ENCODE measurements at regions not wholly inside any gene's neighbourhood (a gene's known extent, or its start where the extent isn't known, plus 50 kb on each side); places are given as distances from the start of the nearest gene placed in this dataset.

DNA sequence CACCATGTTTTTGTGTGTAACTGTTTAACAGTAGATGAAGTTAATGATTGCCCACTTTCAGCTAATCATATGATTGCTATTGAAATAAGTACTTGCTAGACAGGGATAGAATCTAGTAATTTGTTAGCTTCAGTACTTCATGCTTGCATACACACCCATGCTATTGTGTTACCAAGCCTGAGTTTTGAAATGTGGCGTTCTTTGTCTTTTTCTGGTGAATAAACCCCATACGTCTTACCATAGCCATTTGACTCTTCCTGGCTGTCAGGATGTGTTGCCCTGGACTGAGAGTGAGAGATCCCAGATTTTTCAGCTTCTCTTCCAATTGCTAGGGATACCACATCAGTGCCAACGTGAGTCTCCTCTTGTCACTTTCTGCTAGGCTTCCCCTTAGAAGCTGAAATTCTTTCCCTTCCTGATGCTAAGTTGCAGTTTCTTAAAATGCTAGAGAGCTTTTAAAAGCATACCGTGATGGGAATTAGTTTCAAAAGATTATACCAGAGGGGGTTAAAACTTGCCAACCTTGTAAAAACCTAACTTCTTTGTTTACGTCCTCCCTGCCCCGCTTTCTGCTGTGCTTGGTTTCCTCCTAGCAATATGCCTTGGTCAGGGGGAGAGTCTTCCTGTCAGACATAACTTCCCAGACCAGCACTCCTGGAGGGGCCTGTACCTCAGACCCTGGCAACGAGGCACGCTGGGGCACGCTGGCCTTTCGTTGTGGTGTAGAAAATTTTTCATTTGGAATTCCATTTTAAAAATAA is 62.9 kb upstream of the ULK4 start:
- no peaks in the 10 kb centered on the region for H3K9me3 Mint-ChIP-seq
- DNase-seq (ENCODE audit: extremely low spot score, unreplicated experiment), result no peak
- H3K27me3 Mint-ChIP-seq, result no peaks in the 10 kb centered on the region
- peak overlapping the region; percentile 70 for H3K4me3 Mint-ChIP-seq
- peaks cover 49% of the 10 kb centered on the region for H3K4me1 Mint-ChIP-seq (ENCODE audit: unreplicated experiment)
- H3K27ac Mint-ChIP-seq, result peak overlapping the region; percentile 81
- TF ChIP-seq, protein P1, sequence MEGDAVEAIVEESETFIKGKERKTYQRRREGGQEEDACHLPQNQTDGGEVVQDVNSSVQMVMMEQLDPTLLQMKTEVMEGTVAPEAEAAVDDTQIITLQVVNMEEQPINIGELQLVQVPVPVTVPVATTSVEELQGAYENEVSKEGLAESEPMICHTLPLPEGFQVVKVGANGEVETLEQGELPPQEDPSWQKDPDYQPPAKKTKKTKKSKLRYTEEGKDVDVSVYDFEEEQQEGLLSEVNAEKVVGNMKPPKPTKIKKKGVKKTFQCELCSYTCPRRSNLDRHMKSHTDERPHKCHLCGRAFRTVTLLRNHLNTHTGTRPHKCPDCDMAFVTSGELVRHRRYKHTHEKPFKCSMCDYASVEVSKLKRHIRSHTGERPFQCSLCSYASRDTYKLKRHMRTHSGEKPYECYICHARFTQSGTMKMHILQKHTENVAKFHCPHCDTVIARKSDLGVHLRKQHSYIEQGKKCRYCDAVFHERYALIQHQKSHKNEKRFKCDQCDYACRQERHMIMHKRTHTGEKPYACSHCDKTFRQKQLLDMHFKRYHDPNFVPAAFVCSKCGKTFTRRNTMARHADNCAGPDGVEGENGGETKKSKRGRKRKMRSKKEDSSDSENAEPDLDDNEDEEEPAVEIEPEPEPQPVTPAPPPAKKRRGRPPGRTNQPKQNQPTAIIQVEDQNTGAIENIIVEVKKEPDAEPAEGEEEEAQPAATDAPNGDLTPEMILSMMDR (conservative IDR thresholded peaks at IDR 0.05), result no peak
- H3K36me3 Mint-ChIP-seq, result peaks cover 12% of the 10 kb centered on the region

- Mint-ChIP-seq H3K9me3 (no peaks in the 10 kb centered on the region), H3K4me3 (peak overlapping the region; percentile 16)
Measured at GRCh38 chr3:42023380-42023779, 61.5 kb upstream of the ULK4 start.

DNA sequence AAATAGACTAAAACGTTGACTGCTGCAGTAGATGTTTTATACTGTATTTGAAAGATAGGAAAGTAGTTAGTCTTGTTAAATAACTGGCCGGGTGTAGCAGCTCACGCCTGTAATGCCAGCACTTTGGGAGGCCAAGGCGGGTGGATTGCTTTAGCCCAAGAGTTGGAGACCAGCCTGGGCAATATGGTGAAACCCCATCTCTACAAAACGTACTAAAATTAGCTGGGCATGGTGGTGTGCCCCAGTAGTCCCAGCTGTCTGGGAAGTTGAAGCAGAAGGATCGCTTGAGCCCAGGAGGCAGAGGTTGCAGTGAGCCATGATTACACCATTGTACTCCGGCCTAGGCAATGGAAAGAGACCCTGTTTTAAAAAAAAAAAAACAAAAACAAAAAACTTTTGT is 60.5 kb upstream of the ULK4 start:
- TF ChIP-seq, protein P1 (conservative IDR thresholded peaks at IDR 0.05), result no peak
- peak overlapping the region; percentile 37 for H3K4me3 Mint-ChIP-seq
- peaks cover 53% of the 10 kb centered on the region for H3K4me1 Mint-ChIP-seq (ENCODE audit: unreplicated experiment)
- peak overlapping the region; percentile 36 for H3K27ac Mint-ChIP-seq
- no peaks in the 10 kb centered on the region for H3K27me3 Mint-ChIP-seq
- H3K9me3 Mint-ChIP-seq, result no peaks in the 10 kb centered on the region
- peaks cover 3% of the 10 kb centered on the region for H3K36me3 Mint-ChIP-seq
- DNase-seq (ENCODE audit: extremely low spot score, unreplicated experiment), result no peak

More at GRCh38 chr3:42023380-42023779, 61.5 kb upstream of the ULK4 start:
- no peak for DNase-seq (ENCODE audit: extremely low spot score, unreplicated experiment)
- peak overlapping the region; percentile 71 for H3K27ac Mint-ChIP-seq
- peaks cover 53% of the 10 kb centered on the region for H3K4me1 Mint-ChIP-seq (ENCODE audit: unreplicated experiment)
- H3K27me3 Mint-ChIP-seq, result no peaks in the 10 kb centered on the region
- TF ChIP-seq, protein P1 (conservative IDR thresholded peaks at IDR 0.05), result no peak
- H3K36me3 Mint-ChIP-seq, result peaks cover 6% of the 10 kb centered on the region

DNA sequence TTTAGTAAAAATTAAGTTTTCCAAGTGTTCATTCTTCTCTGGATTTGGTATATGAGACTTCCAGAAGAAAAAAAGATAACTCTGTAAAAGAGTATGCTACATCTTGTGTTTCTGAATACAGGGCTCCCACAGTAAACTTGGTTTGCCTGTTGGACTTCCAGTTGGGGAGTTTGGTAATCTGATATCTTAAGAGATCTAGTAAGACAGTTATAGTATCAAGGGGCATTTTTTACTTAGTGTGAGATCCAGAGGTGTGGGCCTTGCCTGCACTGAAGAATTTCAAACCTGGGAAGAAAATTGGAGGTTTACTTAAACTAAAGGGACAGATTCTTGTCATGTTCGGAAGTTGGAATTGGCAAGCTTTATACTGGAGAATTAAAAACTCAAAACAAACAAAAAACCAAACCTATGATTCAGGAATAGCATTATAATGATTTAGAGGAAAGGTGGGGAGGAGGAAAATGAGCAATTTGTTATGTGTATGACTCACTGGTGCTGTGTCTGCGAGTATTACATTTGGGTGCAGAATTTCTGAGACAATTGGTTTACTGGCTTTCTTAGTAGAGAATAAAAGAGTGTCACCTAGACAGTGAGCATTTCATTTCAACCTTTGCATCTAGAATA is 58.9 kb upstream of the ULK4 start:
- no peak for DNase-seq (ENCODE audit: extremely low spot score, unreplicated experiment)
- H3K4me1 Mint-ChIP-seq (ENCODE audit: unreplicated experiment), result peaks cover 47% of the 10 kb centered on the region
- peak overlapping the region; percentile 5 for H3K27ac Mint-ChIP-seq
- peaks cover 3% of the 10 kb centered on the region for H3K36me3 Mint-ChIP-seq
- no peaks in the 10 kb centered on the region for H3K27me3 Mint-ChIP-seq
- TF ChIP-seq, protein P1 (conservative IDR thresholded peaks at IDR 0.05), result no peak
- H3K9me3 Mint-ChIP-seq, result no peaks in the 10 kb centered on the region
- peak overlapping the region; percentile 5 for H3K4me3 Mint-ChIP-seq

DNA sequence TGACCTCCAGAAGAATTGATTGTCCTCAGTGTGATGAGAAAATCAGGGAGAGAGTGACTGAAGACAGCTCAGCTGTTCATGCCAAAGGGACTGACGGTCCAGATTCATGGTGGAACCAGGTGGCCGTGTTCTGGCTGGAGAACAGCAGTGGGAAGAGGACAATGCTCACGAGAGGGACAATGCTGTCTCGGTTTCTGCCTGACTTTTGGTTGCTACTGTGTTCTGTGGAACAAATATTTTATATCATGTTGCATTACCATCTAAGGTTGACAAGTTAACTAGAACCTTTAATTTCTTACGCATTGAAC is 58.0 kb upstream of the ULK4 start:
- Mint-ChIP-seq H3K4me1 (ENCODE audit: unreplicated experiment) (peaks cover 44% of the 10 kb centered on the region), H3K27me3 (no peaks in the 10 kb centered on the region), H3K4me3 (no peak overlapping the region), H3K36me3 (peaks cover 3% of the 10 kb centered on the region), H3K27ac (no peak overlapping the region), H3K9me3 (no peaks in the 10 kb centered on the region)
- DNase-seq (ENCODE audit: extremely low spot score, unreplicated experiment), result no peak
- TF ChIP-seq, protein P1 (conservative IDR thresholded peaks at IDR 0.05), result no peak

Measured in type B pancreatic cell (in vitro differentiated cells).